22Rv1 (cell line): ENCODE measurements at regions not wholly inside any gene's neighbourhood (a gene's known extent, or its start where the extent isn't known, plus 50 kb on each side); places are given as distances from the start of the nearest gene placed in this dataset.

Experiments used
- ZFX ChIP-seq: fragments of 450-650 bp; IDR thresholded peaks from 2 replicates; pipeline ENCODE4 v1.6.1; 2017; ENCODE audit warnings: antibody characterized with exemption, borderline replicate concordance
- TF ChIP-seq, protein P1 (sequence below): fragments of 450-650 bp; IDR thresholded peaks from 2 replicates; pipeline ENCODE4 v1.5.1; 2017; ENCODE audit warnings: mild to moderate bottlenecking

DNA sequence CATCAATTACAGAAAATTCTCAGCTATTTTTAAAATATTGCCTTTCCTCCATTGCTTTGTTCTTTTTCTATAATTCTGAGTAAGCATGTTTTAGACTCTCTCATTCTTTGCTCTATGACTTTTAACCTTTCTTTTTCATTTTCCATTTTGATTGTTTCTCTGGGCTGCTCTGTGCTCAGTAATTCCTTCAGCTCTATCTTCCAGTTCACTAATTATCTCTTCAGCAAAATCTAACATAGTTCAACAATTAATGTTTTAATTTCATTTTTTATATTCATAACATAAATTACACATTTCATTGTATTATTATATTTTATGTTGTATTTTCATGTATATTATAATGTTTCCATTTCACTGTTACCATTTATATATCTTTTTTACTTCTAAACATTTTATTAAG is 198.8 kb upstream of the NOX3 start:
- TF ChIP-seq, protein P1, sequence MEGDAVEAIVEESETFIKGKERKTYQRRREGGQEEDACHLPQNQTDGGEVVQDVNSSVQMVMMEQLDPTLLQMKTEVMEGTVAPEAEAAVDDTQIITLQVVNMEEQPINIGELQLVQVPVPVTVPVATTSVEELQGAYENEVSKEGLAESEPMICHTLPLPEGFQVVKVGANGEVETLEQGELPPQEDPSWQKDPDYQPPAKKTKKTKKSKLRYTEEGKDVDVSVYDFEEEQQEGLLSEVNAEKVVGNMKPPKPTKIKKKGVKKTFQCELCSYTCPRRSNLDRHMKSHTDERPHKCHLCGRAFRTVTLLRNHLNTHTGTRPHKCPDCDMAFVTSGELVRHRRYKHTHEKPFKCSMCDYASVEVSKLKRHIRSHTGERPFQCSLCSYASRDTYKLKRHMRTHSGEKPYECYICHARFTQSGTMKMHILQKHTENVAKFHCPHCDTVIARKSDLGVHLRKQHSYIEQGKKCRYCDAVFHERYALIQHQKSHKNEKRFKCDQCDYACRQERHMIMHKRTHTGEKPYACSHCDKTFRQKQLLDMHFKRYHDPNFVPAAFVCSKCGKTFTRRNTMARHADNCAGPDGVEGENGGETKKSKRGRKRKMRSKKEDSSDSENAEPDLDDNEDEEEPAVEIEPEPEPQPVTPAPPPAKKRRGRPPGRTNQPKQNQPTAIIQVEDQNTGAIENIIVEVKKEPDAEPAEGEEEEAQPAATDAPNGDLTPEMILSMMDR, result no peak
- no peak for TF ChIP-seq ZFX
